ENCODE measurements at regions not wholly inside any gene's neighbourhood (a gene's known extent, or its start where the extent isn't known, plus 50 kb on each side); places are given as distances from the start of the nearest gene placed in this dataset.

DNA sequence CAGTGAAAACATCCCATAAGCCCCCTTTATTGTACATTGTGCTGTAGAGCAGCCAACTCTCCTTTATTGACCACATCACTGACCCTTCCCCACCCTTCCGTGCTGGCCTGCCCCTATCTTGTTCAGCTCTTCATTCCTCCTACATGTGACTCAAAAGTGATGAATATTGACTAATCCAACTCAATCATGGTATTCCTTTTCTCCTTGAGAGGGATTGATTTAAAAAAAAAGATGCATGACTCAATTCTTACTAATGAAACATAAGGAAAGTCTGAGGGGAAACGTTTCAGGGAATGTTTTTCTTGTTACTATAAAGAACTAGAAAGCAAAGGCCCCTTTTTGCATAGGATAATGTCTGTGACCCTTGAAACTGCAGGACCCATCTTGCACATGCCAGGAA is 125.2 kb upstream of the SOX9 start:
- ChIA-PET CTCF (ENCODE audit: partially characterized antibody) (interaction anchor here (0.7 kb wide), 1 partner anchor 34 kb away, joined by 4 read pairs; no protein-coding TSS in a partner anchor), POLR2A (ENCODE audit: partially characterized antibody) (no interaction called here)

More for the DNA sequence above, 125.2 kb upstream of the SOX9 start:
- Histone ChIP-seq H3K23ac (ENCODE audit: insufficient read length) (no peak overlapping the region), H2BK12ac (ENCODE audit: low read depth, low read length) (no peak overlapping the region), H3K79me1 (ENCODE audit: low read depth, low read length) (no peaks in the 10 kb centered on the region), H4K5ac (ENCODE audit: insufficient read length, low read depth, low read length) (no peak overlapping the region), H2AK5ac (ENCODE audit: low read depth, low read length) (no peak overlapping the region), H2AFZ (ENCODE audit: low read length) (no peak overlapping the region), H3K4me3 (ENCODE audit: extremely low read depth in 1 of 4, insufficient read depth in 2 of 4, low read depth in 3 of 4, low read length in 4 of 4) (no peak overlapping the region), H3K14ac (ENCODE audit: insufficient read length) (no peak overlapping the region), H3K4me2 (ENCODE audit: insufficient read depth in 1 of 2, low read depth in 2 of 2, low read length in 2 of 2) (no peak overlapping the region), H2BK120ac (replicated peaks; ENCODE audit: low read depth, low read length) (no peak overlapping the region), H4K91ac (replicated peaks; ENCODE audit: insufficient read length, low read length) (no peak overlapping the region), H3K4ac (replicated peaks; ENCODE audit: insufficient read length, low read depth, low read length) (no peak overlapping the region), H3K9ac (replicated peaks in 1 of 4; ENCODE audit: extremely low read depth in 1 of 4, low read depth in 3 of 4, low read length in 3 of 4) (no peak overlapping the region), H3K79me2 (ENCODE audit: control insufficient read depth in 1 of 2, insufficient read depth in 2 of 2, low read length in 2 of 2) (no peaks in the 10 kb centered on the region), H4K8ac (ENCODE audit: extremely low read depth, insufficient read depth, low read length) (no peak overlapping the region), H2BK5ac (ENCODE audit: low read depth, low read length) (no peak overlapping the region), H2BK20ac (ENCODE audit: low read length) (no peak overlapping the region), H3K36me3 (ENCODE audit: control insufficient read depth in 2 of 4, insufficient read depth in 4 of 4, low read length in 3 of 4) (no peaks in the 10 kb centered on the region), H3K56ac (replicated peaks; ENCODE audit: insufficient read length, low read depth, low read length) (no peak overlapping the region), H3K18ac (ENCODE audit: extremely low read depth, low read length) (no peak overlapping the region), H3K23me2 (ENCODE audit: low read depth, low read length) (no peaks in the 10 kb centered on the region), H2BK15ac (ENCODE audit: low read length) (no peak overlapping the region), H3K27ac (ENCODE audit: low read depth, low read length) (no peak overlapping the region), H3K9me3 (ENCODE audit: insufficient read depth in 2 of 2, low read depth in 1 of 2, low read length in 1 of 2) (no peaks in the 10 kb centered on the region), H4K20me1 (replicated peaks in 1 of 2; ENCODE audit: control insufficient read depth in 1 of 2, insufficient read depth in 2 of 2, low read length in 2 of 2) (no peaks in the 10 kb centered on the region), H3K4me1 (replicated peaks in 1 of 4; ENCODE audit: control insufficient read depth in 3 of 4, insufficient read depth in 4 of 4, low read length in 3 of 4) (peaks cover 0 to 4% (median 1%) of the 10 kb centered on the region in 4 experiments; a peak in 2 of 7 replicates), H3K27me3 (replicated peaks in 1 of 4; ENCODE audit: control insufficient read depth in 3 of 4, extremely low read depth in 1 of 4, insufficient read depth in 3 of 4, low read length in 3 of 4) (no peaks in the 10 kb centered on the region)
- DNase-seq (ENCODE audit: low read depth in 1 of 2, low spot score in 2 of 2): no peak
- WGBS, 2 experiments (ENCODE audit: extremely low coverage in 1 of 2, insufficient coverage in 1 of 2, insufficient read length in 1 of 2, insufficient replicate concordance in 2 of 2, low coverage in 1 of 2, low lambda C conversion rate in 2 of 2, missing lambda C conversion rate in 1 of 2): 94% methylated on average over 2 of the region's 2 CpGs; no CpG with 5 or more reads in 1 of the 2 experiments
- no peak for FAIRE-seq
- no peak for TF ChIP-seq RXRA (IDR thresholded peaks at IDR 0.05; ENCODE audit: insufficient read depth, low read depth, low read length)
- no peak for TF ChIP-seq BRCA1 (IDR thresholded peaks at IDR 0.05; ENCODE audit: low read depth, low read length)
- no peak for TF ChIP-seq BCL11A (IDR thresholded peaks at IDR 0.05; ENCODE audit: low read depth in 2 of 2, low read length in 2 of 2)
- no peak for TF ChIP-seq POLR2AphosphoS5 (IDR thresholded peaks at IDR 0.05; ENCODE audit: low read depth, low read length)
- TF ChIP-seq RBBP5 (IDR thresholded peaks at IDR 0.05; ENCODE audit: borderline replicate concordance, low read depth, low read length): no peak
- no peak for TF ChIP-seq KDM5A (IDR thresholded peaks at IDR 0.05; ENCODE audit: low read length)
- no peak for TF ChIP-seq NANOG (IDR thresholded peaks at IDR 0.05; ENCODE audit: insufficient read depth, low read depth, low read length, poor library complexity, severe bottlenecking)
- TF ChIP-seq SIRT6 (IDR thresholded peaks at IDR 0.05; ENCODE audit: low read length): no peak
- no peak for TF ChIP-seq JUN (IDR thresholded peaks at IDR 0.05; ENCODE audit: low read depth, low read length)
- no peak for TF ChIP-seq POLR2A (IDR thresholded peaks at IDR 0.05; ENCODE audit: control extremely low read depth in 1 of 2, low read depth in 2 of 2, low read length in 2 of 2)
- TF ChIP-seq CBX5 (IDR thresholded peaks at IDR 0.05; ENCODE audit: low read depth, low read length): no peak
- no peak for TF ChIP-seq SRF (IDR thresholded peaks at IDR 0.05; ENCODE audit: low read depth, low read length)
- TF ChIP-seq RAD21 (IDR thresholded peaks at IDR 0.05 in 1 of 2, conservative IDR thresholded peaks at IDR 0.05 in 1 of 2; ENCODE audit: low read depth in 2 of 2, low read length in 2 of 2): no peak
